Panc1 (cell line): ENCODE measurements at regions not wholly inside any gene's neighbourhood (a gene's known extent, or its start where the extent isn't known, plus 50 kb on each side); places are given as distances from the start of the nearest gene placed in this dataset.

ENCODE experiments used
- POLR2AphosphoS5 ChIP-seq: IDR thresholded peaks from 2 replicates; pipeline ENCODE4 v1.6.1; 2012; ENCODE audit warnings: mild to moderate bottlenecking, low read depth, low read length, moderate library complexity
- REST ChIP-seq, 2 experiments: IDR thresholded peaks; 2 replicates each; pipeline ENCODE4 v1.6.1; 2011 to 2012; ENCODE audit warnings: low read depth in 2 of 2, control low read depth in 1 of 2, low read length in 1 of 2, mild to moderate bottlenecking in 1 of 2, moderate library complexity in 1 of 2; ENCODE audit not compliant: insufficient read depth in 1 of 2
- TF ChIP-seq, protein P1 (sequence below): fragments of 450-650 bp; IDR thresholded peaks from 2 replicates; pipeline ENCODE4 v1.5.1; 2017; ENCODE audit warnings: mild to moderate bottlenecking

- TF ChIP-seq, protein P1, sequence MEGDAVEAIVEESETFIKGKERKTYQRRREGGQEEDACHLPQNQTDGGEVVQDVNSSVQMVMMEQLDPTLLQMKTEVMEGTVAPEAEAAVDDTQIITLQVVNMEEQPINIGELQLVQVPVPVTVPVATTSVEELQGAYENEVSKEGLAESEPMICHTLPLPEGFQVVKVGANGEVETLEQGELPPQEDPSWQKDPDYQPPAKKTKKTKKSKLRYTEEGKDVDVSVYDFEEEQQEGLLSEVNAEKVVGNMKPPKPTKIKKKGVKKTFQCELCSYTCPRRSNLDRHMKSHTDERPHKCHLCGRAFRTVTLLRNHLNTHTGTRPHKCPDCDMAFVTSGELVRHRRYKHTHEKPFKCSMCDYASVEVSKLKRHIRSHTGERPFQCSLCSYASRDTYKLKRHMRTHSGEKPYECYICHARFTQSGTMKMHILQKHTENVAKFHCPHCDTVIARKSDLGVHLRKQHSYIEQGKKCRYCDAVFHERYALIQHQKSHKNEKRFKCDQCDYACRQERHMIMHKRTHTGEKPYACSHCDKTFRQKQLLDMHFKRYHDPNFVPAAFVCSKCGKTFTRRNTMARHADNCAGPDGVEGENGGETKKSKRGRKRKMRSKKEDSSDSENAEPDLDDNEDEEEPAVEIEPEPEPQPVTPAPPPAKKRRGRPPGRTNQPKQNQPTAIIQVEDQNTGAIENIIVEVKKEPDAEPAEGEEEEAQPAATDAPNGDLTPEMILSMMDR = no peak
- TF ChIP-seq REST (IDR thresholded peaks at IDR 0.05; ENCODE audit: insufficient read depth in 1 of 2, low read depth in 2 of 2, low read length in 1 of 2) = no peak
- no peak for TF ChIP-seq POLR2AphosphoS5
These were observed 326.9 kb upstream of the NECTIN3 start for GRCh38 chr3:110744723-110745122.
